ENCODE measurements at regions not wholly inside any gene's neighbourhood (a gene's known extent, or its start where the extent isn't known, plus 50 kb on each side); places are given as distances from the start of the nearest gene placed in this dataset.

- no peak for DNase-seq
Measured at GRCh38 chr2:234334756-234335155, 162.1 kb downstream of the ARL4C start.

GRCh38 chr2:234334151-234334550, 162.7 kb downstream of the ARL4C start:
- DNase-seq, result no peak

DNA sequence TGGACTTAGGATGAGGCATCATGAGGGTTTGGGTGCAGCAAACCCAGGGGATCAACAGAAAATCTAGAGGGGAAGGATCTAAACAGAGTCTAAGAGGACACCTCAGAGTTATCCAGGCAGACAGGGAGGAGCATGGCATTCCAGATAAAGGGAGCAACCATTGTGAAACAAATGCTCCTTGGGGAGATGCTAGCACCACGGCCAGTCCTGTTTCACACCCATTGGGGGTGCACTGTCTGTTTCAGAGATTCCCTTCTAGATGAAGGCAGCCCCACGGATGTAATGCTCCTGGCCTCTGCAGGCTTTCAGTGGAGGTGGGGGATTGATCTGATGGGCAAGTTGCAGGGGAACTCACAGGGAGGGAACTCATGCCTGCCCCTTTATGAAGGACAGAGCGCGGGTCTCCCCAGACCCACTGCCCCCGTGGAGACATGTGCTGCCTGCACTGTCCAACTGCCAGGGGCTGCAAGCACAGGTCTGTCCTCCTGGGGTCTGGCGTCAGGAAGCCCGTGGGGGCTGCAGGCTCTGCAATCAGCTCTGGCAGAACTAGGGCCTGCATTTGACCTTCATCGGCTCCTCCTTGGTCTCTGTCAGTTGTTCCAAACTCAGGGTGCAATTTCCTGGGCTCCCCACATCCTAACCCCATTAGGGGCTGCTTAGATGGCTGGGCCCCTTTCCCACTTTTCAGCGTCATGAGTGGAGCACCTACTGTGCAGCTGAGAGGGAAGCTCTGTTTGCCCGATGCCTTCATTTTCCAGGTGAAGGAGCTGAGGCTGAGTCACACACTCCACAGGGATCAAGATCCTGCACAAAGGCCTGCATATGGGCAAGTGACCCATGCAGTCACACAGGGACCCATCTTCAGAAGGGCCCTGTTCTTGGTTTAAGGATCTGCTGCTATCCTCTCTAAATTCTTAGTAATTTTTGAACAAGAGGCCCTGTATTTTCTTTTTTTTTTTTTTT, 163.4 kb downstream of the ARL4C start:
- DNase-seq, result no peak

DNA sequence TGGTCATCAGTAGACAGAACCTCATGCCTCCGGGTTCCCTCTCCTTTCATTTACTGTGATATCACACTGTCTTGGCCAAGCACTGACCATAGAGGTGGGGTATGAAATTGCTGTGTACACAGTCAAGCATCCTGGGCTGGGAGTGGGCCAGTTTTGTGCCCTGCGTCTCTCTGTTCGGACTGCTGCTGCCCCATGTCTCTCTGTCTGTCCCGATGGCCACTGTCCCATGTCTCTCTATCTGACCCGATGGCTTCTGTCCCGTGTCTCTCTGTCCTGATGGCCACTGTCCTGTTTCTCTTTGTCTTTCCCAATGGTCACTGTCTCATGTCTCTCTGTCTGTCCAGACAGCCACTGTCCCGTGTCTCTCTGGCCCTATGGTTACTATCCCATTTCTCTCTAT, 164.9 kb downstream of the ARL4C start:
- DNase-seq, result no peak

DNA sequence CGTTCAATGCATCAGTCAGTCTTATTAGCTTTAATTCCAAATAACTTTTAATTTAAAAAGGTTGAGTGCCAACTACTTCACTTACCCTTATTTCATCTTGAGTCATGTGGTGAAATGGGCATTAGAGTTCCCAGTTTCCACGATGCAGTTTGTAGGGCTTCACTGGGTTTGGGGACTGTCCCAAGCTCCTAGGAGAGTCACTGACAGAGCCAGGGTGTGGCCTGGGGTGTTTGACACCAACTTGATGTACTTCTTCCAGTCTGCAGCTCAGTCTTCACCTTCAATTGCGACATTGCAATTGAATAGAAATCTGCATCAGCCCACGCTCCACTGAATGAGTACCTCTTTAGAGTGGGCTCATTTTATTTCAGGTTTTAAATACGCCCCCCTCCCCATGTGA, 165.3 kb downstream of the ARL4C start:
- no peak for DNase-seq

GRCh38 chr2:234330902-234331301, 166.0 kb downstream of the ARL4C start:
- no peak for DNase-seq

- DNase-seq, result no peak
Measured at GRCh38 chr2:234329202-234329960, 167.5 kb downstream of the ARL4C start.

GRCh38 chr2:234328444-234328990, 168.4 kb downstream of the ARL4C start:
- no peak for DNase-seq

DNA sequence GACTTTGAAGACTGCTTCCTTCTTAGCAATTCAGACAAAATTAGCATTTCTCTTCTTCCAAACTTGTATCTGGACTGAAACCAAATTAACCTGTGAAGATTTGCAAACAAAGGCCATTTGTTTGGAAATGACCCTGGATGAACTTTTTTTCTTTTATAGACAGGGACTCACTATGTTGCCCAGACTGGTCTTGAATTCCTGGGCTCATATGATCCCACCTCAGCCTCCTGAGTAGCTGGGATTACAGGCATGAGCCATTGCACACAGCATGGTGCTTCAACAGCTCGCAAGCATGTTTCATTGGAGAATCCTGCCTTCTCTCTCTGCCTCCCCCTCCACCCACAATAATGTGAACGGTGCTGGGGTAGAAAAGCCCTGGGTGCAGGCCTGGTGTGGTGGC, 170.2 kb downstream of the ARL4C start:
- no peak for DNase-seq

DNA sequence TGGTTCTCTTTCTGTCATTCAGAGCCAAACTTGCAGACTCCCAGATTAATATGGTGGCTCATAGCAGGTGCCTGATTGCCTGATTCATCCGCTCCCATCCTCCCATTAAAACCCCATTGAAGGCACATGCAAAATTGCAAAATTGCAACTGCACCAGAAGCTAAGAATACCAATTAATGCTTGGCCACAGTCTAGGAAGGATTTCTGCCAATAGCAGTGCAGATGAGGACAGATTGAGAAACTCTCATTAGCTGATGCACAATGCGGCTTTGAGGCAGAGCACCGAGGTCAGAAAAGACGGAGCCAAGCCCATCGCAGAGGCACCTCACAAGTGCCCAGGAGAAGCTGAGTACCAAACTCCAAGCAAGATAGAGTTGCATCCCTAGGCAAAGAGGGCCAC, 172.8 kb downstream of the ARL4C start:
- DNase-seq, result no peak

DNA sequence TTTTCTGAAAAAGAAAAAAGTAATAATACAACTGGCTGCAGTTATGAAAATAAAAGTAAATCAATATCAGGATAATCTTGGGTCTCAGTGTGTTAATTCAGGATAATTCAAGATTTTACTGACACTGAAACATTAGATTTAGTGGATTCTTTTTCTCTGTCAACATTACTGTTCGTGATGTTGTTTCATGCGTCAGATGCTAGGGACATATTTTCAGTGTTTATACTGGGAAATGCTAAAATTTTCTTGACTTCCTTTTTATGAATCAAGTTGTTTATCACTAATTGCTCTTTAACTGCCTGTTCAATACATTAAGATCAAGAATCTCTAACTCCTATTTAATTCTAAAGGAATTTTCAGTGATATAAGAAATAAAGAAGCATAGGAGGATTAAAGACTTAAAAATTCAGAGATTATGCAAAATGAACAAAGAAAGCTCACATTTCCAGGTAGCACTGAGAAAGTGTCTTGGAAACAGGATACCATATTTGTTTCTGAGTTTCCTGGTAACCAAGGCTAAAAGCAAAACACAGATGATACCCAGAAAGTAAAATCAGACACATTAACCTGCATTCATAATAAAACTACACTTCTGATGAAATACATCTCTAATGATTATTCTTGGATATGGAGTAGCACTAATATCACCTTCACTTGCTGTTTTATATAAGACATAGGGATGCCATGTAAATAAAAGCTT, 174.0 kb downstream of the ARL4C start:
- DNase-seq, result no peak

GRCh38 chr2:234320066-234320465, 176.8 kb downstream of the ARL4C start:
- no peak for DNase-seq

DNA sequence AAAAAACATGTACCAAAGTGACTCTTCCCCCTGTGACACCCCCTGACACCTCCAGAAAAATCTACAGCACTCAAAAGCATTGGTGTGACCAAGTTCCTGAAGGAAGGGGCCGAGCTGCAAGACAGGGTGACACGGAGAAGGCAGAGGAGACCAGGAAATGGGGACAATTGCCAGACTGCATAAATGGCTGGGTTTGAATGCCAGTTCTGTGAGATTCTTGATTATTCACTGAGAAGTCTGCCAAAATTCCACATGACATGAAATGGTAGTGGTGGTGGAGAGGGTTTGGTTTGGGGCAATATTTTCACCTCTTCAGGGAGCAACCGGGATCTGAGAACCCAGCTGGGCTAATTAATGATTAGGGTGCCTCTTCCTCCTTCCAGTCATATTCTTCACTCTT, 178.5 kb downstream of the ARL4C start:
- no peak for DNase-seq

- no peak for DNase-seq
Measured at GRCh38 chr2:234313558-234313957, 183.3 kb downstream of the ARL4C start.

DNA sequence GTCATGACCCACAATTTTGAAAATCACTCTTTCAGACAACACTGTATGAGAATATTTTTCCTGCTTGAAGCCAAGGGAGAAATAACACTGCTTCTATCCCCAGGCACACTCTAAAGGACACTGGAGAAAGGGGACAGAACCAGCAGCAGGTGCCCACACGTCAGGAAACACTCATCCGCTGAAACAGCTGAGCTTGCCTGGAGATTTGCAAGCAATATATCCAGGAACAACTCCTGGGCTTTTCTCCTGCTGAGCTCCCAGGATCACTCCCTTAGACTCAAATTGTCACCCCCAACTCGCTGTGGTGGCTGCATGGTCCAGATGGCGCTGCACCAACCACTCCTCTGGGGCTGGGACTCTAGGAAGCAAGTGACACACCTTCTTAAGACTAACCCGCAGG, 186.7 kb downstream of the ARL4C start:
- DNase-seq, result no peak

- DNase-seq, result no peak
Measured at GRCh38 chr2:234309431-234309830, 187.4 kb downstream of the ARL4C start.

GRCh38 chr2:234308813-234309195, 188.1 kb downstream of the ARL4C start:
- DNase-seq, result no peak

DNA sequence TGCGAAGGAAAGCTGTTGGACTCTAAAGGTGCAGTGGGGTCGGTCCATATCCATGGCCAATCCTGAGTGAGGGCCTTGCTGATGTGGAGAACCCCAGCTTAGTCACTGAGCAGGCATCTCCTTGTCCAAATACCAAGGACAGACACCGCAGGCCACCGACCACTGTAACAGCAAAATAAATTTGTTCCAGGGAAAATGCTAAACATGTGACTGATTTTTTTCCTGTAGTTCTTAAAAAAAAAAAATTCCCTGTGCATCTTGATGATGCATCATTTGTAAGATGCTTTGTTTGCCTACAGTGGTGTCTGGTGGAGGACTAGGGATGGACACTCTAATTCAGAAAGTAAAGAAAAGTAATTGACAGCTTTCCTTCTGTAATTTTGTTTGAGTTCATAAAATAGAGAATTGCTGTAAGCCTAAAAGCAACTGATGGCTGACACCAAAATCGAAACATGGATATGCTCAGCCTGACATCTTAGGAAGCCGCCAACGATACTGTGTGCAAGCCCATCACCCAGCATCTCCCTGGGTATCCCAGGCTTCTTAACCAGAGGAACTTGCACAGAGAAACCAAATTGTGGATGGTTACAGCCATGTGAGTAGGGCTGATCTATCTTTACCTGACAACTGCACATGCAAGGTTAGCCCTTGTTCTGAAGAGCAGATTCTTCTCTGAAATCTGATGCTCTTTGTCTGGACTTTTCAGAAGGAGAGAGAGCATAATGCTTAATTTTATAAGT, 188.6 kb downstream of the ARL4C start:
- no peak for DNase-seq

GRCh38 chr2:234307322-234307961, 189.4 kb downstream of the ARL4C start:
- no peak for DNase-seq

DNA sequence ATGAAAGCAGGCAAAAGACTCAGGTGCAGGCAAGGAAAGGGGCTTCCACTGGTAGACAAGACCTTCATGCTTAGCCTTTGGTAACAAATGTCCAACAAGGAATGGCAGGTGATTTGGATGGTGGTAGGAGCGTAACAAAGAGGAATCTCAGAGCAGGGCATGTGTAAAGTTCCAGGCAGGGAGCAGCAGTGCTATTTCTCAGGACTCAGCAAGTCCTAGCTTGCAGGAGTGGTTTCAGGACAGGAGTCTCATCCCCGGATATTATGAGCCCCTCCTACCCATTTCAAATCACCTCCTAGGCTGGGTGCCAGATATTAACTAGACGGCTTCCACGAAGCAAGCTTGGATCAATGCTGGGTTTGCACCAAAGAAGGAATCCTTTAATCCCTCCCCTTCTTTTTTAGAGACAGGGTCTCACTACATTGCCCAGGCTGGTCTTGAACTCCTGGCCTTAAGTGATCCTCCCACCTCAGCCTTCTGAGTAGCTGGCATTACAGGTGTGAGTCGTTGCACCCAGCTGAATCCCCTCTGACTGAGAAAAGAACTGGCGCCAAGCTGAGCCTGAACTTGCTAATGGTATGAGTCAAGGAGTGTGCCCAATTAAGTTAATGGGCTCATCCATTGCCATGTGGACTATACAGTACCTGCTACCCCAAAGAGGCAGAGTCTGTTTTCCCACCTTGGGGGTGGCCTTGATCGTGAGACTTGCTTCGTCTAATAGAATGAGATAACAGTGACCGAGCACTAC, 190.3 kb downstream of the ARL4C start:
- no peak for DNase-seq

GRCh38 chr2:234305846-234306245, 191.0 kb downstream of the ARL4C start:
- DNase-seq, result no peak
